GM23338 (cell line): ENCODE measurements at regions not wholly inside any gene's neighbourhood (a gene's known extent, or its start where the extent isn't known, plus 50 kb on each side); places are given as distances from the start of the nearest gene placed in this dataset.

Source experiments
- ATAC-seq: fragments of 200-7000 bp; cut with Tn5 transposase; 3 replicates; pipeline ENCODE4 v1.9.1; 2020
- DNase-seq: peaks from one replicate; pipeline ENCODE4 v3.0.0-alpha.2; 2015; ENCODE audit warnings: low spot score
- H2AFZ ChIP-seq: fragments of 200-600 bp; sonication (generic); 2 replicates; pipeline ENCODE4 v1.8.0; 2016; ENCODE audit warnings: antibody characterized with exemption, mild to moderate bottlenecking, moderate library complexity
- H3F3A ChIP-seq: fragments of 200-600 bp; sonication (generic); replicated peaks from 2 replicates; pipeline ENCODE4 v1.8.0; 2017; ENCODE audit warnings: antibody characterized with exemption, mixed run types, low read depth
- H3K27ac ChIP-seq: fragments of 200-600 bp; sonication (generic); 2 replicates; pipeline ENCODE4 v1.6.1; 2016; ENCODE audit warnings: low read depth
- H3K27me3 ChIP-seq: fragments of 200-600 bp; sonication (generic); 2 replicates; pipeline ENCODE4 v1.8.0; 2016; ENCODE audit warnings: mild to moderate bottlenecking, mixed run types, moderate library complexity; ENCODE audit not compliant: insufficient read depth
- H3K36me3 ChIP-seq: fragments of 200-600 bp; sonication (generic); 2 replicates; pipeline ENCODE4 v1.8.0; 2016; ENCODE audit warnings: mild to moderate bottlenecking; ENCODE audit not compliant: insufficient read depth
- H3K4me1 ChIP-seq: fragments of 200-600 bp; sonication (generic); 2 replicates; pipeline ENCODE4 v1.8.0; 2016; ENCODE audit warnings: mild to moderate bottlenecking, moderate library complexity; ENCODE audit not compliant: insufficient read depth
- H3K4me2 ChIP-seq: fragments of 200-600 bp; sonication (generic); 2 replicates; pipeline ENCODE4 v1.7.1; 2017; ENCODE audit warnings: mixed run types
- H3K4me3 ChIP-seq: fragments of 200-600 bp; sonication (generic); 2 replicates; pipeline ENCODE4 v1.6.1; 2016; ENCODE audit warnings: mixed run types
- H3K79me2 ChIP-seq: fragments of 200-600 bp; sonication (generic); replicated peaks from 2 replicates; pipeline ENCODE4 v1.8.0; 2017; ENCODE audit warnings: mild to moderate bottlenecking; ENCODE audit not compliant: insufficient read depth
- H3K9me2 ChIP-seq: fragments of 200-600 bp; sonication (generic); 2 replicates; pipeline ENCODE4 v1.8.0; 2017; ENCODE audit not compliant: insufficient read depth
- H4K20me1 ChIP-seq: fragments of 200-600 bp; sonication (generic); replicated peaks from 2 replicates; pipeline ENCODE4 v1.8.0; 2017; ENCODE audit warnings: mild to moderate bottlenecking; ENCODE audit not compliant: insufficient read depth
- H3K27ac Mint-ChIP-seq: 2 replicates; pipeline ENCODE4 v1.8.0; 2020; ENCODE audit warnings: inconsistent platforms, mild to moderate bottlenecking, moderate library complexity, mixed read lengths
- H3K27me3 Mint-ChIP-seq: 3 replicates; pipeline ENCODE4 v1.8.0; 2022; ENCODE audit warnings: low read depth, mild to moderate bottlenecking, moderate library complexity, mixed read lengths, inconsistent platforms; ENCODE audit not compliant: insufficient read depth, poor library complexity
- H3K36me3 Mint-ChIP-seq: 3 replicates; pipeline ENCODE4 v1.8.0; 2021; ENCODE audit warnings: low read depth, mild to moderate bottlenecking, inconsistent platforms, moderate library complexity, mixed read lengths
- H3K4me1 Mint-ChIP-seq: 3 replicates; pipeline ENCODE4 v1.8.0; 2020; ENCODE audit warnings: mild to moderate bottlenecking, inconsistent platforms, mixed read lengths
- H3K4me3 Mint-ChIP-seq: 3 replicates; pipeline ENCODE4 v1.8.0; 2021; ENCODE audit warnings: moderate library complexity, mild to moderate bottlenecking, inconsistent platforms, mixed read lengths
- H3K9me3 Mint-ChIP-seq: 3 replicates; pipeline ENCODE4 v1.8.0; 2020; ENCODE audit warnings: moderate library complexity, mild to moderate bottlenecking, inconsistent platforms, mixed read lengths
- CREB1 ChIP-seq: fragments of 250-450 bp; sonication (Bioruptor Pico); IDR thresholded peaks from 2 replicates; pipeline ENCODE4 v1.5.0; 2020; ENCODE audit warnings: low read depth, mild to moderate bottlenecking, moderate library complexity
- ETS1 ChIP-seq: IDR thresholded peaks from 2 replicates; pipeline ENCODE4 v1.6.1; 2016; ENCODE audit warnings: antibody characterized with exemption
- EZH2 ChIP-seq: fragments of 200-600 bp; sonication (generic); IDR thresholded peaks from one replicate; pipeline ENCODE4 v1.8.0; 2017; ENCODE audit warnings: antibody characterized with exemption, mild to moderate bottlenecking, low read depth; ENCODE audit not compliant: unreplicated experiment
- JUNB ChIP-seq: IDR thresholded peaks from one replicate; pipeline ENCODE4 v1.6.1; 2016; ENCODE audit warnings: antibody characterized with exemption; ENCODE audit not compliant: unreplicated experiment
- NANOG ChIP-seq: IDR thresholded peaks from 2 replicates; pipeline ENCODE4 v1.6.1; 2016; ENCODE audit warnings: antibody characterized with exemption, borderline replicate concordance
- POLR2AphosphoS5 ChIP-seq: IDR thresholded peaks from 2 replicates; pipeline ENCODE4 v1.6.1; 2016; ENCODE audit warnings: antibody characterized with exemption, low read depth
- STAT1 ChIP-seq: IDR thresholded peaks from one replicate; pipeline ENCODE4 v1.6.1; 2016; ENCODE audit warnings: antibody characterized with exemption; ENCODE audit not compliant: unreplicated experiment
- ZNF114 ChIP-seq: fragments of 250-450 bp; sonication (Bioruptor Pico); IDR thresholded peaks from 2 replicates; pipeline ENCODE4 v1.5.0; 2020; ENCODE audit warnings: mild to moderate bottlenecking, moderate library complexity
- TF ChIP-seq, protein P1 (sequence below): IDR thresholded peaks from one replicate; pipeline ENCODE4 v1.6.1; 2018; ENCODE audit warnings: antibody characterized with exemption; ENCODE audit not compliant: unreplicated experiment
- TF ChIP-seq, protein P2 (sequence below), 2 experiments: fragments of 200-600 bp in 1 of 2; sonication (generic) in 1 of 2; conservative IDR thresholded peaks; 2 replicates each; pipeline versions ENCODE4 v1.5.1 to v1.6.1; 2016 to 2017; ENCODE audit warnings: antibody characterized with exemption in 2 of 2, low read depth in 2 of 2, mild to moderate bottlenecking in 2 of 2, moderate library complexity in 1 of 2

DNA sequence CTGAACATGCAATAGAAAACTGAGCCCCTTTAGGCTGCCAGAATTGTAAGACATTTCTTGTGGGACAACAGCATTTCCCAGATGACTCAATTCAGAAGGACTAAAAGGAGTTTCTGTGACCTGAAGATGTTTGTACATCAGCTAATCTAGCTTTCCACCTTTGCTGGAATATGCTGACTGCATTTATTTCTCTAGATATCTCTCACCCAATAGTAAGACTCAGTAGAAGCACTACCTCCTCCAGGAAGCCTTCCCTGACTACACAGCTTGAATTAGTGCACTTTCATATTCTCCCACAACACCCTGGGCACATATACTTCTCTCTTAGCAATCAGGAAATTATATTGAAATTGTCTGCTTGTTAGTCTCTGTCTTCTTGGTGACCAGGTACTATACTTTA, 98.1 kb upstream of the BLID start (continued):
- TF ChIP-seq, protein P1, sequence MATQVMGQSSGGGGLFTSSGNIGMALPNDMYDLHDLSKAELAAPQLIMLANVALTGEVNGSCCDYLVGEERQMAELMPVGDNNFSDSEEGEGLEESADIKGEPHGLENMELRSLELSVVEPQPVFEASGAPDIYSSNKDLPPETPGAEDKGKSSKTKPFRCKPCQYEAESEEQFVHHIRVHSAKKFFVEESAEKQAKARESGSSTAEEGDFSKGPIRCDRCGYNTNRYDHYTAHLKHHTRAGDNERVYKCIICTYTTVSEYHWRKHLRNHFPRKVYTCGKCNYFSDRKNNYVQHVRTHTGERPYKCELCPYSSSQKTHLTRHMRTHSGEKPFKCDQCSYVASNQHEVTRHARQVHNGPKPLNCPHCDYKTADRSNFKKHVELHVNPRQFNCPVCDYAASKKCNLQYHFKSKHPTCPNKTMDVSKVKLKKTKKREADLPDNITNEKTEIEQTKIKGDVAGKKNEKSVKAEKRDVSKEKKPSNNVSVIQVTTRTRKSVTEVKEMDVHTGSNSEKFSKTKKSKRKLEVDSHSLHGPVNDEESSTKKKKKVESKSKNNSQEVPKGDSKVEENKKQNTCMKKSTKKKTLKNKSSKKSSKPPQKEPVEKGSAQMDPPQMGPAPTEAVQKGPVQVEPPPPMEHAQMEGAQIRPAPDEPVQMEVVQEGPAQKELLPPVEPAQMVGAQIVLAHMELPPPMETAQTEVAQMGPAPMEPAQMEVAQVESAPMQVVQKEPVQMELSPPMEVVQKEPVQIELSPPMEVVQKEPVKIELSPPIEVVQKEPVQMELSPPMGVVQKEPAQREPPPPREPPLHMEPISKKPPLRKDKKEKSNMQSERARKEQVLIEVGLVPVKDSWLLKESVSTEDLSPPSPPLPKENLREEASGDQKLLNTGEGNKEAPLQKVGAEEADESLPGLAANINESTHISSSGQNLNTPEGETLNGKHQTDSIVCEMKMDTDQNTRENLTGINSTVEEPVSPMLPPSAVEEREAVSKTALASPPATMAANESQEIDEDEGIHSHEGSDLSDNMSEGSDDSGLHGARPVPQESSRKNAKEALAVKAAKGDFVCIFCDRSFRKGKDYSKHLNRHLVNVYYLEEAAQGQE, result no peak
- TF ChIP-seq ETS1 (no peak), POLR2AphosphoS5 (no peak)

- Histone ChIP-seq H3K79me2 (no peaks in the 10 kb centered on the region), H3F3A (no peaks in the 10 kb centered on the region), H3K27me3 (no peaks in the 10 kb centered on the region), H3K4me1 (peaks cover 11% of the 10 kb centered on the region; the same call in 1 of the 2 replicates), H3K27ac (no peak overlapping the region), H3K9me2 (0 out of 2 replicates have a peak, but pooled peaks cover 5% of the 10 kb centered on the region), H2AFZ (no peak overlapping the region), H3K36me3 (no peaks in the 10 kb centered on the region), H3K4me2 (no peak overlapping the region), H3K4me3 (no peak overlapping the region), H4K20me1 (no peaks in the 10 kb centered on the region)
- 0 out of 3 replicates have a peak, but pooled peaks cover 4% of the 10 kb centered on the region for H3K9me3 Mint-ChIP-seq
- DNase-seq, result no peak
- H3K4me1 Mint-ChIP-seq, result peaks cover 22% of the 10 kb centered on the region
- no peak for TF ChIP-seq EZH2
- TF ChIP-seq, protein P2, sequence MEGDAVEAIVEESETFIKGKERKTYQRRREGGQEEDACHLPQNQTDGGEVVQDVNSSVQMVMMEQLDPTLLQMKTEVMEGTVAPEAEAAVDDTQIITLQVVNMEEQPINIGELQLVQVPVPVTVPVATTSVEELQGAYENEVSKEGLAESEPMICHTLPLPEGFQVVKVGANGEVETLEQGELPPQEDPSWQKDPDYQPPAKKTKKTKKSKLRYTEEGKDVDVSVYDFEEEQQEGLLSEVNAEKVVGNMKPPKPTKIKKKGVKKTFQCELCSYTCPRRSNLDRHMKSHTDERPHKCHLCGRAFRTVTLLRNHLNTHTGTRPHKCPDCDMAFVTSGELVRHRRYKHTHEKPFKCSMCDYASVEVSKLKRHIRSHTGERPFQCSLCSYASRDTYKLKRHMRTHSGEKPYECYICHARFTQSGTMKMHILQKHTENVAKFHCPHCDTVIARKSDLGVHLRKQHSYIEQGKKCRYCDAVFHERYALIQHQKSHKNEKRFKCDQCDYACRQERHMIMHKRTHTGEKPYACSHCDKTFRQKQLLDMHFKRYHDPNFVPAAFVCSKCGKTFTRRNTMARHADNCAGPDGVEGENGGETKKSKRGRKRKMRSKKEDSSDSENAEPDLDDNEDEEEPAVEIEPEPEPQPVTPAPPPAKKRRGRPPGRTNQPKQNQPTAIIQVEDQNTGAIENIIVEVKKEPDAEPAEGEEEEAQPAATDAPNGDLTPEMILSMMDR (conservative IDR thresholded peaks at IDR 0.05; ENCODE audit: low read depth in 2 of 2), result no peak
- TF ChIP-seq ZNF114 (CRISPR knock-in tag), result no peak
- no peak for TF ChIP-seq POLR2AphosphoS5
- no peak for TF ChIP-seq STAT1
- no peak for TF ChIP-seq JUNB
- TF ChIP-seq CREB1, result no peak
- no peak for TF ChIP-seq ETS1
- TF ChIP-seq NANOG, result no peak
- no peak for ATAC-seq
- H3K27ac Mint-ChIP-seq, result no peak overlapping the region
- H3K27me3 Mint-ChIP-seq, result peaks cover 3% of the 10 kb centered on the region
- H3K4me3 Mint-ChIP-seq, result no peak overlapping the region
- H3K36me3 Mint-ChIP-seq, result no peaks in the 10 kb centered on the region
These were observed 97.2 kb upstream of the BLID start for GRCh38 chr11:122213171-122213570.
